Activated CD4-positive, alpha-beta T cell treated with anti-CD3 and anti-CD28 coated beads, Interleukin-2, amount 50 U/mL, for 1 hour (primary cell): ENCODE measurements at regions not wholly inside any gene's neighbourhood (a gene's known extent, or its start where the extent isn't known, plus 50 kb on each side); places are given as distances from the start of the nearest gene placed in this dataset.

Experiments
- DNase-seq: peaks from one replicate; pipeline ENCODE4 v3.0.0-alpha.2; 2020

GRCh38 chr6:8535519-8535918, 100.2 kb upstream of the SLC35B3 start:
- DNase-seq = no peak

- DNase-seq = no peak
Measured at GRCh38 chr6:8530785-8531435, 95.6 kb upstream of the SLC35B3 start.

GRCh38 chr6:8529250-8529649, 93.9 kb upstream of the SLC35B3 start:
- no peak for DNase-seq

GRCh38 chr6:8527818-8528217, 92.5 kb upstream of the SLC35B3 start:
- no peak for DNase-seq

GRCh38 chr6:8526624-8527023, 91.3 kb upstream of the SLC35B3 start:
- DNase-seq = no peak

- DNase-seq = no peak
Measured at GRCh38 chr6:8525370-8525769, 90.0 kb upstream of the SLC35B3 start.

- DNase-seq = no peak
Measured at GRCh38 chr6:8513174-8513573, 77.8 kb upstream of the SLC35B3 start.

GRCh38 chr6:8507286-8507685, 71.9 kb upstream of the SLC35B3 start:
- no peak for DNase-seq

- no peak for DNase-seq
Measured at GRCh38 chr6:8506126-8506525, 70.8 kb upstream of the SLC35B3 start.

GRCh38 chr6:8499540-8499939, 64.2 kb upstream of the SLC35B3 start:
- DNase-seq = no peak

- no peak for DNase-seq
Measured at GRCh38 chr6:8494730-8495129, 59.4 kb upstream of the SLC35B3 start.

GRCh38 chr6:8492536-8493133, 57.3 kb upstream of the SLC35B3 start:
- no peak for DNase-seq
